Anterior cingulate cortex (tissue), 58 donors: ENCODE measurements at regions not wholly inside any gene's neighbourhood (a gene's known extent, or its start where the extent isn't known, plus 50 kb on each side); places are given as distances from the start of the nearest gene placed in this dataset.
"Not testable (repeated sequence)": the region's sequence is repeated elsewhere in the genome, so short reads cannot be mapped to it uniquely, and the experiment has no call there.

Source experiments
- DNase-seq, 58 donors: peaks; one replicate each; lab custom pipeline; 2025; lab: John Stamatoyannopoulos, UW

GRCh38 chr5:44565360-44565759 is 176.1 kb upstream of the FGF10 start:
- DNase-seq, result no peak

- no peak for DNase-seq
Observed at GRCh38 chr5:44546286-44546685, 157.1 kb upstream of the FGF10 start.

GRCh38 chr5:44543511-44543910 is 154.3 kb upstream of the FGF10 start:
- no peak for DNase-seq

GRCh38 chr5:44542470-44542869 is 153.2 kb upstream of the FGF10 start:
- no peak for DNase-seq

- no peak for DNase-seq
Observed at GRCh38 chr5:44539602-44539919, 150.3 kb upstream of the FGF10 start.

GRCh38 chr5:44538797-44539601 is 149.8 kb upstream of the FGF10 start:
- no peak for DNase-seq

- peak in 7 of 58 donors; percentile 0 to 15 (median 6) for DNase-seq
Observed at GRCh38 chr5:44536650-44537260, 147.5 kb upstream of the FGF10 start.

- no peak for DNase-seq
Observed at GRCh38 chr5:44535621-44536020, 146.4 kb upstream of the FGF10 start.

GRCh38 chr5:44532981-44533380 is 143.8 kb upstream of the FGF10 start:
- DNase-seq, result no peak

- not testable (repeated sequence) for DNase-seq
Observed at GRCh38 chr5:44531756-44532155, 142.5 kb upstream of the FGF10 start.

GRCh38 chr5:44530783-44531182 is 141.6 kb upstream of the FGF10 start:
- not testable (repeated sequence) for DNase-seq

GRCh38 chr5:44511596-44511995 is 122.4 kb upstream of the FGF10 start:
- no peak for DNase-seq

- DNase-seq, result no peak
Observed at GRCh38 chr5:44506561-44506960, 117.3 kb upstream of the FGF10 start.

- no peak for DNase-seq
Observed at GRCh38 chr5:44499381-44499780, 110.2 kb upstream of the FGF10 start.

GRCh38 chr5:44497606-44498005 is 108.4 kb upstream of the FGF10 start:
- no peak for DNase-seq

- DNase-seq, result no peak
Observed at GRCh38 chr5:44495280-44495679, 106.1 kb upstream of the FGF10 start.

GRCh38 chr5:44489759-44490158 is 100.5 kb upstream of the FGF10 start:
- no peak for DNase-seq

- no peak for DNase-seq
Observed at GRCh38 chr5:44486591-44486990, 97.4 kb upstream of the FGF10 start.

GRCh38 chr5:44454002-44454401 is 64.8 kb upstream of the FGF10 start:
- no peak for DNase-seq

GRCh38 chr5:44446399-44446798 is 57.2 kb upstream of the FGF10 start:
- DNase-seq, result no peak

- DNase-seq, result no peak
Observed at GRCh38 chr5:44443172-44443571, 54.0 kb upstream of the FGF10 start.

- no peak for DNase-seq
Observed at GRCh38 chr5:44441460-44441859, 52.2 kb upstream of the FGF10 start.
